ENCODE measurements at regions not wholly inside any gene's neighbourhood (a gene's known extent, or its start where the extent isn't known, plus 50 kb on each side); places are given as distances from the start of the nearest gene placed in this dataset.
"Not testable (repeated sequence)": the region's sequence is repeated elsewhere in the genome, so short reads cannot be mapped to it uniquely, and the experiment has no call there.

DNA sequence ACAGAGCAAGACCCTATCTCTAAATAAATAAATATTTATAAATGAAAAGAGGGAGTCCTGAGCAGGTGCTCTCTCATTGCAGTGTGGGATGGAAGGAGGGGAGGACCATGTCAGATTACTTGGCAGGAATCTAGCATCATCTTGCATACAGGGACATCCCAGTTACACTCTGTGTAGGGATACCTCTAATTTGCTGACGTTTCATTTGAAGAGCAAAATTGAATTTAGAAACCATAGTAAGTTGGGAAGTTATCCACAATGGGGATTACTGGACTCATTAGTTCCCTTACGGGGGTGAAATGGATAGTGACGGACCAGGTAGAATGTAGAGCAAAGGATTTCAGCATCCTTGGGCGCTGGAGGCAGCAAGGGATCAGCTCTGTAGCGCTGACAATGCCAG, 52.1 kb downstream of the ARHGEF18 start:
- Histone ChIP-seq H2AFZ (ENCODE audit: low read depth, low read length) (no peak overlapping the region), H3K4me3 (ENCODE audit: low read depth in 1 of 2, low read length in 2 of 2) (no peak overlapping the region), H3K36me3 (ENCODE audit: insufficient read depth, low read length) (peaks cover 10% of the 10 kb centered on the region), H3K27ac (ENCODE audit: low read length) (no peak overlapping the region), H4K20me1 (ENCODE audit: insufficient read depth, low read length) (peaks cover 30% of the 10 kb centered on the region), H3K27me3 (ENCODE audit: insufficient read depth, low read length, poor library complexity) (no peaks in the 10 kb centered on the region), H3K4me2 (ENCODE audit: insufficient read depth, low read length) (no peak overlapping the region), H3K4me1 (ENCODE audit: insufficient read depth, low read length) (peaks cover 12% of the 10 kb centered on the region), H3K9ac (ENCODE audit: low read depth, low read length) (no peak overlapping the region), H3K9me3 (ENCODE audit: insufficient read depth, low read length, severe bottlenecking) (no peaks in the 10 kb centered on the region), H3K79me2 (ENCODE audit: insufficient read depth, low read length) (peaks cover 91% of the 10 kb centered on the region)
- TF ChIP-seq EZH2 (IDR thresholded peaks at IDR 0.05; ENCODE audit: borderline replicate concordance, low read depth, low read length, severe bottlenecking) (no peak), CTCF (IDR thresholded peaks at IDR 0.05; ENCODE audit: borderline replicate concordance, extremely low read depth, low read length, poor library complexity, severe bottlenecking) (no peak)
- ATAC-seq (ENCODE audit: insufficient read depth, low read depth) (no peak), DNase-seq (no peak)

DNA sequence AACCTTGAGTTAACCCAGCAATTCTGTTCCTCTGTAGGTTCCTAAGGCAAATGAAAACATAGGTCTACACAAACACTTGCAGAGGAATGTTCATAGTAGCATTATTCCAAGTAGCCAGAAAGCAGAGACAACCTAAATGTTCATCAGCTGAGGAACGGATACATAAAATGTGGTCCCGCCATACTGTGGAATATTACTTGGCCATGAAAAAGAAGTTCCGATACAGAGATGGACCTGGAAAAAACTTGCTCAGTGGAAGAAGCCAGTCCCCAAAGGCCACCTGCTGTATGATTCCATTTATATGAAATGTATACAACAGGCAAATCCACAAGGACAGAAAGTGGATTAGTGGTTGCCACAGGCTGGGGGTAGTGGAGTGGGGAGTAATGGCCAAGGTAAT, 53.0 kb downstream of the ARHGEF18 start:
- Histone ChIP-seq H4K20me1 (ENCODE audit: insufficient read depth, low read length) (peaks cover 24% of the 10 kb centered on the region), H3K79me2 (ENCODE audit: insufficient read depth, low read length) (peaks cover 89% of the 10 kb centered on the region), H3K4me1 (ENCODE audit: insufficient read depth, low read length) (peaks cover 3% of the 10 kb centered on the region), H3K9ac (ENCODE audit: low read depth, low read length) (no peak overlapping the region), H3K27ac (ENCODE audit: low read length) (no peak overlapping the region), H2AFZ (ENCODE audit: low read depth, low read length) (no peak overlapping the region), H3K4me3 (ENCODE audit: low read depth in 1 of 2, low read length in 2 of 2) (no peak overlapping the region), H3K27me3 (ENCODE audit: insufficient read depth, low read length, poor library complexity) (no peaks in the 10 kb centered on the region), H3K9me3 (ENCODE audit: insufficient read depth, low read length, severe bottlenecking) (no peaks in the 10 kb centered on the region), H3K36me3 (ENCODE audit: insufficient read depth, low read length) (peaks cover 10% of the 10 kb centered on the region), H3K4me2 (ENCODE audit: insufficient read depth, low read length) (no peak overlapping the region)
- ATAC-seq (ENCODE audit: insufficient read depth, low read depth) (no peak), DNase-seq (no peak)
- no peak for TF ChIP-seq CTCF (IDR thresholded peaks at IDR 0.05; ENCODE audit: borderline replicate concordance, extremely low read depth, low read length, poor library complexity, severe bottlenecking)
- no peak for TF ChIP-seq EZH2 (IDR thresholded peaks at IDR 0.05; ENCODE audit: borderline replicate concordance, low read depth, low read length, severe bottlenecking)

DNA sequence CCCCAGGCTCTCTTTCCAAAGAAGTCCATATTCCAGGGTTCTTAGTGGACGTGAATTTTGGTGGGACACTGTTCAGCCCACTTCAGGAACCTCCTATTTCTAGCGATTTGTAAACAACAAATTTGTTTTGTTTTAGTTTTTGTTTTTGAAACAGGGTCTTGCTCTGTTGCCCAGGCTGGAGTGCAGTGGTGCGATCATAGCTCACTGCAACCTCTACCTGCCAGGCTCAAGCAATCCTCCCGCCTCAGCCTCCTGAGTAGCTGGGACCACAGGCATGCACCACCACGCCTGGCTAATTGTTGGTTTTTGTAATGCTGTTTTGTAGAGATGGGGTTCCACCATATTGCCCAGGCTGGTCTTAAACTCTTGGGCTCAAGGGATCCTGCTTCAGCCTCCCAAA, 56.7 kb downstream of the ARHGEF18 start:
- not testable (repeated sequence) for H3K27ac ChIP-seq (ENCODE audit: low read length); H3K4me3 ChIP-seq (ENCODE audit: low read depth in 1 of 2, low read length in 2 of 2); H3K4me2 ChIP-seq (ENCODE audit: insufficient read depth, low read length); H2AFZ ChIP-seq (ENCODE audit: low read depth, low read length); H3K36me3 ChIP-seq (ENCODE audit: insufficient read depth, low read length); H3K4me1 ChIP-seq (ENCODE audit: insufficient read depth, low read length); DNase-seq; H3K9ac ChIP-seq (ENCODE audit: low read depth, low read length); H3K27me3 ChIP-seq (ENCODE audit: insufficient read depth, low read length, poor library complexity); H3K9me3 ChIP-seq (ENCODE audit: insufficient read depth, low read length, severe bottlenecking); ATAC-seq (ENCODE audit: insufficient read depth, low read depth)
- H4K20me1 ChIP-seq (ENCODE audit: insufficient read depth, low read length): peaks cover 26% of the 10 kb centered on the region
- H3K79me2 ChIP-seq (ENCODE audit: insufficient read depth, low read length): peaks cover 75% of the 10 kb centered on the region

GRCh38 chr19:7408251-7408650, 59.5 kb downstream of the ARHGEF18 start:
- TF ChIP-seq CTCF (IDR thresholded peaks at IDR 0.05; ENCODE audit: borderline replicate concordance, extremely low read depth, low read length, poor library complexity, severe bottlenecking) (no peak), EZH2 (IDR thresholded peaks at IDR 0.05; ENCODE audit: borderline replicate concordance, low read depth, low read length, severe bottlenecking) (no peak)
- Histone ChIP-seq H3K36me3 (ENCODE audit: insufficient read depth, low read length) (no peaks in the 10 kb centered on the region; the same call in none of the 2 replicates), H3K4me2 (ENCODE audit: insufficient read depth, low read length) (no peak overlapping the region), H3K9ac (ENCODE audit: low read depth, low read length) (no peak overlapping the region), H2AFZ (ENCODE audit: low read depth, low read length) (no peak overlapping the region), H3K4me1 (ENCODE audit: insufficient read depth, low read length) (no peaks in the 10 kb centered on the region), H3K79me2 (ENCODE audit: insufficient read depth, low read length) (peaks cover 65% of the 10 kb centered on the region), H3K9me3 (ENCODE audit: insufficient read depth, low read length, severe bottlenecking) (no peaks in the 10 kb centered on the region), H3K27me3 (ENCODE audit: insufficient read depth, low read length, poor library complexity) (no peaks in the 10 kb centered on the region), H3K27ac (ENCODE audit: low read length) (no peak overlapping the region), H4K20me1 (ENCODE audit: insufficient read depth, low read length) (peaks cover 13% of the 10 kb centered on the region; the same call in 1 of the 2 replicates), H3K4me3 (ENCODE audit: low read depth in 1 of 2, low read length in 2 of 2) (no peak overlapping the region)
- ATAC-seq (ENCODE audit: insufficient read depth, low read depth) (no peak), DNase-seq (no peak)

Data from DND-41 (cell line).